ENCODE measurements at regions not wholly inside any gene's neighbourhood (a gene's known extent, or its start where the extent isn't known, plus 50 kb on each side); places are given as distances from the start of the nearest gene placed in this dataset.

DNA sequence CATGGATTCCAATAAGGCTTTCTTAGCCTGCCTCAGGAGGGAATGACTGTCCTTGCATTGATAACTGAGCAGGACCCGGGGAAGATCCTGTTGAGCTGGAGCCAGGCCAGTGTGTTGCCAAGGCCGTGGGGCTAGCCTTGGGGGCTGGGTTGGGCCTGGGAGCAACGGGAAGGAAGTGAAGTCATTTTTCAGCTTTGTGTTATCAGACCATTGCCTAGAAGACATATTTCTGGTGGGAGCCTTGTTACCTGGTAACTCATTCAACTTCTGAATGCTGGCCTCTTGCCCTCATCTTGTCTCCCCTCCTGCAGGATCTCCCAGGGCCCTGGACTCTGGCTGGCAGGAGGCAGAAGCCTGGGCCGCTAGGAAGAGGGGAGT lies 92.7 kb upstream of the MGAT5 start:
- in situ Hi-C loops (cut with MboI; ENCODE audit: low pct_ligation_motif_present in 1 of 4, low pct_unique_long_range_greater_than_20kb in 1 of 4, low sequenced_read_pairs in 3 of 4) (no loop called here), intact Hi-C loops (cut with DNase I; ENCODE audit: low total_unique reads) (no loop called here)
- peaks cover 0 to 21% (median 3%) of the 10 kb centered on the region in 4 donors for H3K4me1 ChIP-seq
- H3K4me3 ChIP-seq = no peak overlapping the region
- H3K9me3 ChIP-seq = no peaks in the 10 kb centered on the region
- TF ChIP-seq EP300 (IDR thresholded peaks at IDR 0.05; ENCODE audit: low read depth) (no peak), POLR2A (IDR thresholded peaks at IDR 0.05) (no peak), POLR2AphosphoS5 (IDR thresholded peaks at IDR 0.05) (no peak)
- TF ChIP-seq, protein P1, sequence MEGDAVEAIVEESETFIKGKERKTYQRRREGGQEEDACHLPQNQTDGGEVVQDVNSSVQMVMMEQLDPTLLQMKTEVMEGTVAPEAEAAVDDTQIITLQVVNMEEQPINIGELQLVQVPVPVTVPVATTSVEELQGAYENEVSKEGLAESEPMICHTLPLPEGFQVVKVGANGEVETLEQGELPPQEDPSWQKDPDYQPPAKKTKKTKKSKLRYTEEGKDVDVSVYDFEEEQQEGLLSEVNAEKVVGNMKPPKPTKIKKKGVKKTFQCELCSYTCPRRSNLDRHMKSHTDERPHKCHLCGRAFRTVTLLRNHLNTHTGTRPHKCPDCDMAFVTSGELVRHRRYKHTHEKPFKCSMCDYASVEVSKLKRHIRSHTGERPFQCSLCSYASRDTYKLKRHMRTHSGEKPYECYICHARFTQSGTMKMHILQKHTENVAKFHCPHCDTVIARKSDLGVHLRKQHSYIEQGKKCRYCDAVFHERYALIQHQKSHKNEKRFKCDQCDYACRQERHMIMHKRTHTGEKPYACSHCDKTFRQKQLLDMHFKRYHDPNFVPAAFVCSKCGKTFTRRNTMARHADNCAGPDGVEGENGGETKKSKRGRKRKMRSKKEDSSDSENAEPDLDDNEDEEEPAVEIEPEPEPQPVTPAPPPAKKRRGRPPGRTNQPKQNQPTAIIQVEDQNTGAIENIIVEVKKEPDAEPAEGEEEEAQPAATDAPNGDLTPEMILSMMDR (IDR thresholded peaks at IDR 0.05) = no peak
- H3K27ac ChIP-seq = no peak overlapping the region
- H3K36me3 ChIP-seq = no peaks in the 10 kb centered on the region
- WGBS, 2 donors (ENCODE audit: low coverage in 1 of 2) = 80% methylated on average over 4 of the region's 4 CpGs; no CpG with 5 or more reads in 1 of the 2 donors
- no peak for DNase-seq
- H3K27me3 ChIP-seq = no peaks in the 10 kb centered on the region

DNA sequence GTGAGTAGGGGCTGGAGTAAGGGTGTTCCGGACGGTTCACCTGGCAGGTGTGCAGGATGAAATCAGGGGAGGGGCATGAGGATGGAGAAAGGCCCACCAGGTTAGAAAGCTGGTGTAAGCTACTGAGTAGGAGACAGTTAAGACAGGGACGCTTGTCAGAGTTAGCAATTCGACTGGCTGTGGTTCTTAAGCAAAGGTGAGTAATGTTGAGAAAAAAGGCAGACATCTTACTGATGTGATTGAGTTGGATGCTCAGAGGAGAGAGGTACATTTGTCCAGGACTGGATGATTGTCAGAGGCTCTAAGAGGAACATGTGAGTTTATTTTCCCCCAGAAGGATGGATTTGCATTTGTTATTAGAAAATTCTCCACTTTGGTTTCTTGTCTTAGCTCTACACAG lies 90.5 kb upstream of the MGAT5 start:
- Histone ChIP-seq H3K9me3 (no peaks in the 10 kb centered on the region), H3K4me3 (no peak overlapping the region), H3K4me1 (peaks cover 0 to 24% (median 3%) of the 10 kb centered on the region in 4 donors), H3K27ac (no peak overlapping the region), H3K36me3 (no peaks in the 10 kb centered on the region), H3K27me3 (no peaks in the 10 kb centered on the region)
- TF ChIP-seq POLR2AphosphoS5 (IDR thresholded peaks at IDR 0.05) (no peak), EP300 (IDR thresholded peaks at IDR 0.05; ENCODE audit: low read depth) (no peak), POLR2A (IDR thresholded peaks at IDR 0.05) (no peak)
- TF ChIP-seq, protein P1 (IDR thresholded peaks at IDR 0.05) = no peak
- intact Hi-C loops (cut with DNase I; ENCODE audit: low total_unique reads) (no loop called here), in situ Hi-C loops (cut with MboI; ENCODE audit: low pct_ligation_motif_present in 1 of 4, low pct_unique_long_range_greater_than_20kb in 1 of 4, low sequenced_read_pairs in 3 of 4) (no loop called here)
- DNase-seq = no peak
- 90 to 91% methylated on average over 4 of the region's 4 CpGs for WGBS, 2 donors (ENCODE audit: low coverage in 1 of 2)

DNA sequence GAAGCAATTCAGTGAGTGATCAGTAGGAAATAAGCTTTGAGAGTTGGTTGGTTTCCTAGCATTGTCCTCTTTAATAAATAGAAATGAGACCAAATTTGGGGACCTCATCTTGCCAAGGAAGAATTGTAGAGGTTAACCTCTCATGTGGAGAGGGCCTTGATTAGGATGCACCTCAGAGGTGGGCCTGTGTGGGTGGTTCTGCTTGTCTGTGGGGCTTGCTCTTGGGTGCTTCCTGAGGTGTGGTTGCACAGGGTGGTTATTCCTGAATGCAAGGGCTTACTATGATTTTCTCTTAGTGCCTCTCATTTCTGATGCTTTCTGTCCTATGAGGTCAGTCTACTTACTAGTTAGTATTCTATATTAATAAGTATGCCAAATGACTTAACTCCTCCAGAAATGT lies 89.6 kb upstream of the MGAT5 start:
- H3K27ac ChIP-seq = no peak overlapping the region
- intact Hi-C loops (cut with DNase I; ENCODE audit: low total_unique reads) = no loop called here
- H3K27me3 ChIP-seq = no peaks in the 10 kb centered on the region
- no peaks in the 10 kb centered on the region for H3K9me3 ChIP-seq
- no peak for DNase-seq
- in situ Hi-C loops (cut with MboI; ENCODE audit: low pct_ligation_motif_present in 1 of 4, low pct_unique_long_range_greater_than_20kb in 1 of 4, low sequenced_read_pairs in 3 of 4) = no loop called here
- no peaks in the 10 kb centered on the region for H3K36me3 ChIP-seq
- H3K4me3 ChIP-seq = no peak overlapping the region
- peaks cover 0 to 23% (median 3%) of the 10 kb centered on the region in 4 donors for H3K4me1 ChIP-seq
- TF ChIP-seq, protein P1 (IDR thresholded peaks at IDR 0.05) = no peak
- TF ChIP-seq POLR2A (IDR thresholded peaks at IDR 0.05) (no peak), POLR2AphosphoS5 (IDR thresholded peaks at IDR 0.05) (no peak), EP300 (IDR thresholded peaks at IDR 0.05; ENCODE audit: low read depth) (no peak)

DNA sequence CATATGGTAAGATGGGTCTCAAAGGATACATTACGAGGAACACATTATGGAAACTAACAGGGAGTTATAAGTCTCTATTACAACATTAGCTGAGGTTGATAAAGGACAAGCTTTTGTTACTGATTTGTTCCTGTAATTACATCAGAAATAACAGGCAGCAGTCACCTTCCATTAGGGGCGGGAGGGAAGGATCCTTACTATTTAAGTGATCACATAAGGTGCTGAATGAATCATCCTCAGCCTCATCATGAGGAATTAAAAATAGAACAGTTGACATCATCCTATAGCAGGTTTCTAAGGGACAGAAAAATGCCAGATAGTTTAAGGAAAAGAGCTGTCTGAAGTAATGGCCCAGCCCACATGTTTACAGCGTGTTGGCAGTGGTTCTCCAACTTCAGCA lies 86.9 kb upstream of the MGAT5 start:
- intact Hi-C loops (cut with DNase I; ENCODE audit: low total_unique reads) (no loop called here), in situ Hi-C loops (cut with MboI; ENCODE audit: low pct_ligation_motif_present in 1 of 4, low pct_unique_long_range_greater_than_20kb in 1 of 4, low sequenced_read_pairs in 3 of 4) (no loop called here)
- Histone ChIP-seq H3K27ac (no peak overlapping the region), H3K36me3 (no peaks in the 10 kb centered on the region), H3K4me1 (peaks cover 0 to 18% (median 0%) of the 10 kb centered on the region in 4 donors), H3K9me3 (no peaks in the 10 kb centered on the region), H3K27me3 (no peaks in the 10 kb centered on the region), H3K4me3 (no peak overlapping the region)
- 93 to 100% methylated on average over 1 to 3 of the region's 3 CpGs for WGBS, 2 donors (ENCODE audit: low coverage in 1 of 2)
- TF ChIP-seq, protein P1 (IDR thresholded peaks at IDR 0.05) = no peak
- TF ChIP-seq EP300 (IDR thresholded peaks at IDR 0.05; ENCODE audit: low read depth) (no peak), POLR2AphosphoS5 (IDR thresholded peaks at IDR 0.05) (no peak), POLR2A (IDR thresholded peaks at IDR 0.05) (no peak)
- no peak for DNase-seq
